ENCODE measurements at regions not wholly inside any gene's neighbourhood (a gene's known extent, or its start where the extent isn't known, plus 50 kb on each side); places are given as distances from the start of the nearest gene placed in this dataset.

GRCh38 chr14:43692706-43693105 lies 814.4 kb downstream of the FSCB start:
- TF ChIP-seq CTCF (IDR thresholded peaks at IDR 0.05; ENCODE audit: borderline replicate concordance, extremely low read depth, low read length, poor library complexity, severe bottlenecking) (no peak), EZH2 (IDR thresholded peaks at IDR 0.05; ENCODE audit: borderline replicate concordance, low read depth, low read length, severe bottlenecking) (no peak)

Data from DND-41 (cell line).